ENCODE measurements at regions not wholly inside any gene's neighbourhood (a gene's known extent, or its start where the extent isn't known, plus 50 kb on each side); places are given as distances from the start of the nearest gene placed in this dataset.

DNA sequence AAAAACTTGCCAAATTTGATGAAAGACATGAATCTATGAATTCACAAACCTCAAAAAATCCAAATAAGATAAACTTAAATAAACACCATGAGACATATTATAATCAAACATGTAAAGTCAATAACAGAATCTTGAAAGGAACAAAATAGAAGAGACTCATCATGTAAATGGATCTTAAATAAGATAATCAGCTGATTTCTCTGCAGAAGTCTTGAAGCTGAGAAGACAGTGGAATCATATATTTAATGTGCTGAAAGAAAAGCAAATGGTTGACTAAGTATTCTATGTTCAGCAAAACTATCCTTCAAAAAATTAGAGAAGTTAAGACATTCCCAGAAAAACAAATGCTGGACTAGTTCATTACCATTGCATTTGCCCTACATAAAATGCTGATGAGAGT, 215.7 kb upstream of the SPIN4 start:
- H3K27ac ChIP-seq (ENCODE audit: low read depth, low read length), result no peak overlapping the region
- no peaks in the 10 kb centered on the region for H4K20me1 ChIP-seq (ENCODE audit: control insufficient read depth, insufficient read depth, low read depth, low read length)
- H3K27me3 ChIP-seq (ENCODE audit: control insufficient read depth, low read length), result no peaks in the 10 kb centered on the region
- H3K36me3 ChIP-seq (ENCODE audit: control insufficient read depth, low read length), result no peaks in the 10 kb centered on the region
- H3K4me2 ChIP-seq (ENCODE audit: low read length), result no peak overlapping the region
- no peaks in the 10 kb centered on the region; the same call in 1 of the 2 replicates for H3K4me1 ChIP-seq (ENCODE audit: control insufficient read depth, low read length)
- no peak overlapping the region for H3K4me3 ChIP-seq (ENCODE audit: low read length)
- no peaks in the 10 kb centered on the region for H3F3A ChIP-seq (ENCODE audit: control insufficient read depth, insufficient read depth)
- H3K9me3 ChIP-seq (ENCODE audit: control insufficient read depth, insufficient read depth, low read length), result no peaks in the 10 kb centered on the region
- TF ChIP-seq, protein P1, sequence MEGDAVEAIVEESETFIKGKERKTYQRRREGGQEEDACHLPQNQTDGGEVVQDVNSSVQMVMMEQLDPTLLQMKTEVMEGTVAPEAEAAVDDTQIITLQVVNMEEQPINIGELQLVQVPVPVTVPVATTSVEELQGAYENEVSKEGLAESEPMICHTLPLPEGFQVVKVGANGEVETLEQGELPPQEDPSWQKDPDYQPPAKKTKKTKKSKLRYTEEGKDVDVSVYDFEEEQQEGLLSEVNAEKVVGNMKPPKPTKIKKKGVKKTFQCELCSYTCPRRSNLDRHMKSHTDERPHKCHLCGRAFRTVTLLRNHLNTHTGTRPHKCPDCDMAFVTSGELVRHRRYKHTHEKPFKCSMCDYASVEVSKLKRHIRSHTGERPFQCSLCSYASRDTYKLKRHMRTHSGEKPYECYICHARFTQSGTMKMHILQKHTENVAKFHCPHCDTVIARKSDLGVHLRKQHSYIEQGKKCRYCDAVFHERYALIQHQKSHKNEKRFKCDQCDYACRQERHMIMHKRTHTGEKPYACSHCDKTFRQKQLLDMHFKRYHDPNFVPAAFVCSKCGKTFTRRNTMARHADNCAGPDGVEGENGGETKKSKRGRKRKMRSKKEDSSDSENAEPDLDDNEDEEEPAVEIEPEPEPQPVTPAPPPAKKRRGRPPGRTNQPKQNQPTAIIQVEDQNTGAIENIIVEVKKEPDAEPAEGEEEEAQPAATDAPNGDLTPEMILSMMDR (IDR thresholded peaks at IDR 0.05; ENCODE audit: low read depth, low read length, poor library complexity, severe bottlenecking), result no peak
- no peak for TF ChIP-seq EZH2phosphoT487 (IDR thresholded peaks at IDR 0.05; ENCODE audit: borderline replicate concordance, low read length)
- no peaks in the 10 kb centered on the region for H3K9me2 ChIP-seq (replicated peaks; ENCODE audit: control insufficient read depth, low read length)
- H3K79me2 ChIP-seq (ENCODE audit: control insufficient read depth, low read length), result no peaks in the 10 kb centered on the region

DNA sequence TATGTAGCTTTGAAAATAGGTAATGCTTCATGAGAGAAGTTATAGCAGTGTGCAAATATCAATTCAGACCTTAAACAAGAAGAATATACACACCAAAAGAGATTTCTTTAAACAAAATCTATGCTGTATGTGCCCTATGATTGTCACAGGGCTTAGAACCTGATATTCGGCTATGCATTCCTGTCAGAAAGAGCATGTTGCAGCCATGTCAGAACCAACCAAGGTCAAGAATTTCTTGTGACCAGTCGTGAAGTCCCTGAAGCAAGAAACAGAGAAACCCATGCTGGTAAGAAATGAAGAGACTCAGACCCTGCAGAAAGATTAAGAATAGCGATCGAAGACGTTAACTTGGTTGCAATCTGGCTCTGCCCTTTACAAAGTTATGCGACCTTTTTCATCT, 210.3 kb upstream of the SPIN4 start:
- Histone ChIP-seq H3K27ac (ENCODE audit: low read depth, low read length) (no peak overlapping the region), H3K79me2 (ENCODE audit: control insufficient read depth, low read length) (peaks cover 31% of the 10 kb centered on the region)

DNA sequence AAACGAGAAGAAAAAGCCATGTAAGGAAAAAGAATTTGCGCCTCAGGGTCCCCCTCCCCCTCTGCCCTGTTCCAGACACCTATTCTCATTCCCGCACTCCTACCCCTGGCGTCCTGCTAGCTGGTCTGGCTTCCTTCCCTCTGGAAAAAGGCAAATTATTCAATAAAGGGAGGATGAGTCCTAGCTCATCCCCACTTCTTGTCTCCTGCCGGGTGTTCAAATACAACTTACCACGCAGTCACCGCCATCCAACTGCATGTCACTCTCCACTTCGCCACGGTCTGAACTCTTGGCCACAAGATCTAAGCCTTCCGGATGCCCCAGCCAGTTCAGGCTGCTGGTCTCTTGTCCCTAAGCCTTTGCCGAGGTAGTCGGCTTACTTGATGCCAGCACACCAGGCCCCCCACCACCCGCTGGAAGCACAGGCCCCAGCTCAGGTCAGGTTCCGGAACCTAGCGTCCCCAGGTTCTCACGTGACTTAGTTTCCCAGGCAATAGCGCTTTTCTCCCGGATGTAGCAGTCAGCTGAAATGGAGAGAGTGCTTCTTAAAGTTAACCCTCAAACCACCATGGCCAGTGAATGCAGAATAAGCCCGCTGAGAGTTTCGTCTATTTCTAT, 209.6 kb upstream of the SPIN4 start:
- TF ChIP-seq EZH2phosphoT487 (IDR thresholded peaks at IDR 0.05; ENCODE audit: borderline replicate concordance, low read length), result no peak
- TF ChIP-seq, protein P1 (IDR thresholded peaks at IDR 0.05; ENCODE audit: low read depth, low read length, poor library complexity, severe bottlenecking), result no peak
- H3K9me3 ChIP-seq (ENCODE audit: control insufficient read depth, insufficient read depth, low read length), result no peaks in the 10 kb centered on the region
- no peaks in the 10 kb centered on the region for H3F3A ChIP-seq (ENCODE audit: control insufficient read depth, insufficient read depth)
- H3K9me2 ChIP-seq (replicated peaks; ENCODE audit: control insufficient read depth, low read length), result no peaks in the 10 kb centered on the region
- H4K20me1 ChIP-seq (ENCODE audit: control insufficient read depth, insufficient read depth, low read depth, low read length), result no peaks in the 10 kb centered on the region
- H3K27me3 ChIP-seq (ENCODE audit: control insufficient read depth, low read length), result no peaks in the 10 kb centered on the region
- H3K79me2 ChIP-seq (ENCODE audit: control insufficient read depth, low read length), result peaks cover 31% of the 10 kb centered on the region
- peak overlapping the region; percentile 77 for H3K4me2 ChIP-seq (ENCODE audit: low read length)
- H3K36me3 ChIP-seq (ENCODE audit: control insufficient read depth, low read length), result no peaks in the 10 kb centered on the region
- H3K4me3 ChIP-seq (ENCODE audit: low read length), result peak overlapping the region; percentile 93
- H3K27ac ChIP-seq (ENCODE audit: low read depth, low read length), result no peak overlapping the region
- H3K4me1 ChIP-seq (ENCODE audit: control insufficient read depth, low read length), result peaks cover 4% of the 10 kb centered on the region

More for the DNA sequence above, 210.3 kb upstream of the SPIN4 start:
- H3K27me3 ChIP-seq (ENCODE audit: control insufficient read depth, low read length), result no peaks in the 10 kb centered on the region
- no peak for TF ChIP-seq EZH2phosphoT487 (IDR thresholded peaks at IDR 0.05; ENCODE audit: borderline replicate concordance, low read length)
- TF ChIP-seq, protein P1 (IDR thresholded peaks at IDR 0.05; ENCODE audit: low read depth, low read length, poor library complexity, severe bottlenecking), result no peak
- no peaks in the 10 kb centered on the region for H4K20me1 ChIP-seq (ENCODE audit: control insufficient read depth, insufficient read depth, low read depth, low read length)
- peaks cover 4% of the 10 kb centered on the region for H3K4me1 ChIP-seq (ENCODE audit: control insufficient read depth, low read length)
- H3F3A ChIP-seq (ENCODE audit: control insufficient read depth, insufficient read depth), result no peaks in the 10 kb centered on the region
- H3K9me3 ChIP-seq (ENCODE audit: control insufficient read depth, insufficient read depth, low read length), result no peaks in the 10 kb centered on the region
- H3K4me2 ChIP-seq (ENCODE audit: low read length), result peak overlapping the region; percentile 77
- H3K4me3 ChIP-seq (ENCODE audit: low read length), result peak overlapping the region; percentile 93
- no peaks in the 10 kb centered on the region for H3K36me3 ChIP-seq (ENCODE audit: control insufficient read depth, low read length)
- no peaks in the 10 kb centered on the region for H3K9me2 ChIP-seq (replicated peaks; ENCODE audit: control insufficient read depth, low read length)
